Smooth muscle cell (in vitro differentiated cells): ENCODE measurements at regions not wholly inside any gene's neighbourhood (a gene's known extent, or its start where the extent isn't known, plus 50 kb on each side); places are given as distances from the start of the nearest gene placed in this dataset.

Source experiments
- DNase-seq: peaks from one replicate; lab custom pipeline; 2025; ENCODE audit not compliant: unreplicated experiment; lab: John Stamatoyannopoulos, UW
- H2AFZ ChIP-seq: fragments of 200-600 bp; sonication (generic); 2 replicates; pipeline ENCODE4 v1.6.0; 2016; ENCODE audit warnings: antibody characterized with exemption, low read depth, mild to moderate bottlenecking
- H3F3A ChIP-seq: fragments of 200-600 bp; sonication (generic); 2 replicates; pipeline ENCODE4 v1.6.0; 2017; ENCODE audit warnings: antibody characterized with exemption, low read depth
- H3K27ac ChIP-seq: fragments of 200-600 bp; sonication (generic); 2 replicates; pipeline ENCODE4 v1.5.1; 2016; ENCODE audit warnings: low read depth, mild to moderate bottlenecking
- H3K27me3 ChIP-seq: fragments of 200-600 bp; sonication (generic); 2 replicates; pipeline ENCODE4 v1.6.1; 2016; ENCODE audit warnings: low read depth, mild to moderate bottlenecking
- H3K36me3 ChIP-seq: fragments of 200-600 bp; sonication (generic); 2 replicates; pipeline ENCODE4 v1.5.1; 2016; ENCODE audit warnings: low read depth
- H3K4me1 ChIP-seq: fragments of 200-600 bp; sonication (generic); 2 replicates; pipeline ENCODE4 v1.5.1; 2016; ENCODE audit warnings: low read depth
- H3K4me2 ChIP-seq: fragments of 200-600 bp; sonication (generic); 2 replicates; pipeline ENCODE4 v1.6.0; 2016; ENCODE audit warnings: mild to moderate bottlenecking
- H3K4me3 ChIP-seq: fragments of 200-600 bp; sonication (generic); 2 replicates; pipeline ENCODE4 v1.5.1; 2016; ENCODE audit warnings: mild to moderate bottlenecking
- H3K79me2 ChIP-seq: fragments of 200-600 bp; sonication (generic); 2 replicates; pipeline ENCODE4 v1.6.0; 2016; ENCODE audit warnings: low read depth, mild to moderate bottlenecking
- H3K9ac ChIP-seq: fragments of 200-600 bp; sonication (generic); 2 replicates; pipeline ENCODE4 v1.6.0; 2016; ENCODE audit warnings: low read depth
- H3K9me3 ChIP-seq: fragments of 200-600 bp; sonication (generic); replicated peaks from 2 replicates; pipeline ENCODE4 v1.5.1; 2016; ENCODE audit warnings: low read depth
- H4K20me1 ChIP-seq: fragments of 200-600 bp; sonication (generic); 2 replicates; pipeline ENCODE4 v1.6.0; 2016; ENCODE audit warnings: low read depth
- CTCF ChIP-seq: fragments of 200-600 bp; sonication (generic); IDR thresholded peaks from 2 replicates; pipeline ENCODE4 v1.5.1; 2017; ENCODE audit warnings: borderline replicate concordance, mild to moderate bottlenecking, antibody characterized with exemption; ENCODE audit not compliant: insufficient read depth, poor library complexity, severe bottlenecking
- WGBS: methylation state at CpG from one replicate; pipeline ENCODE4 v1.1.7; 2016; ENCODE audit warnings: low lambda C conversion rate; 5-methylcytosine and 5-hydroxymethylcytosine counted together

GRCh38 chr18:37864122-37864521 is 298.5 kb upstream of the CELF4 start:
- no peak for TF ChIP-seq CTCF
- no peaks in the 10 kb centered on the region for H3K79me2 ChIP-seq
- H3K27me3 ChIP-seq: no peaks in the 10 kb centered on the region
- no peaks in the 10 kb centered on the region for H3K9me3 ChIP-seq
- H2AFZ ChIP-seq: no peak overlapping the region
- no peak for DNase-seq
- H3K36me3 ChIP-seq: no peaks in the 10 kb centered on the region
- H4K20me1 ChIP-seq: no peaks in the 10 kb centered on the region
- no peaks in the 10 kb centered on the region for H3K4me1 ChIP-seq
- no peak overlapping the region for H3K9ac ChIP-seq
- H3K27ac ChIP-seq: no peak overlapping the region
- no peak overlapping the region for H3K4me2 ChIP-seq
- H3F3A ChIP-seq: no peaks in the 10 kb centered on the region
- 75% methylated on average over 1 of the region's 1 CpG for WGBS
- no peak overlapping the region for H3K4me3 ChIP-seq

- DNase-seq: no peak
- Histone ChIP-seq H3K36me3 (no peaks in the 10 kb centered on the region), H3K4me1 (no peaks in the 10 kb centered on the region), H3K27me3 (no peaks in the 10 kb centered on the region), H3K9me3 (no peaks in the 10 kb centered on the region), H3F3A (no peaks in the 10 kb centered on the region), H3K27ac (no peak overlapping the region), H4K20me1 (no peaks in the 10 kb centered on the region), H3K9ac (no peak overlapping the region), H3K79me2 (no peaks in the 10 kb centered on the region), H3K4me2 (no peak overlapping the region), H3K4me3 (no peak overlapping the region), H2AFZ (no peak overlapping the region)
- WGBS: 80% methylated on average over 2 of the region's 2 CpGs
- no peak for TF ChIP-seq CTCF
These were observed 296.4 kb upstream of the CELF4 start for GRCh38 chr18:37861981-37862380.

GRCh38 chr18:37854396-37854795 is 288.8 kb upstream of the CELF4 start:
- no peak overlapping the region for H3K4me3 ChIP-seq
- H3K4me2 ChIP-seq: no peak overlapping the region
- no peaks in the 10 kb centered on the region for H3K79me2 ChIP-seq
- no peak overlapping the region for H2AFZ ChIP-seq
- no peaks in the 10 kb centered on the region for H3K4me1 ChIP-seq
- H3K27ac ChIP-seq: no peak overlapping the region
- no peak for TF ChIP-seq CTCF
- no peak for DNase-seq
- WGBS: 78% methylated on average over 3 of the region's 3 CpGs
- no peaks in the 10 kb centered on the region for H3K9me3 ChIP-seq
- no peaks in the 10 kb centered on the region for H3K36me3 ChIP-seq
- no peaks in the 10 kb centered on the region for H3K27me3 ChIP-seq
- no peaks in the 10 kb centered on the region for H4K20me1 ChIP-seq
- H3K9ac ChIP-seq: no peak overlapping the region
- H3F3A ChIP-seq: no peaks in the 10 kb centered on the region

- 67% methylated on average over 3 of the region's 3 CpGs for whole genome bisulfite sequencing
- no peak overlapping the region for H3K4me2 ChIP-seq
- DNase-seq: no peak
- H3K79me2 ChIP-seq: no peaks in the 10 kb centered on the region
- H2AFZ ChIP-seq: no peak overlapping the region
- H3K4me3 ChIP-seq: no peak overlapping the region
- H3K9me3 ChIP-seq: no peaks in the 10 kb centered on the region
- no peak for TF ChIP-seq CTCF
- no peaks in the 10 kb centered on the region for H4K20me1 ChIP-seq
- H3K36me3 ChIP-seq: no peaks in the 10 kb centered on the region
- no peak overlapping the region for H3K27ac ChIP-seq
- no peak overlapping the region for H3K9ac ChIP-seq
- H3K27me3 ChIP-seq: no peaks in the 10 kb centered on the region
- H3K4me1 ChIP-seq: no peaks in the 10 kb centered on the region
- H3F3A ChIP-seq: no peaks in the 10 kb centered on the region
These were observed 288.1 kb upstream of the CELF4 start for GRCh38 chr18:37853706-37854105.
